Keratinocyte (primary cell): ENCODE measurements at regions not wholly inside any gene's neighbourhood (a gene's known extent, or its start where the extent isn't known, plus 50 kb on each side); places are given as distances from the start of the nearest gene placed in this dataset.

Experiments
- DNase-seq: peaks from one replicate; pipeline ENCODE4 v3.0.0-alpha.2; 2011; ENCODE audit warnings: low read depth, missing footprints, low spot score
- FAIRE-seq: peaks from 2 replicates; lab custom pipeline; 2011; peaks lifted over from hg19 to GRCh38; lab: Jason Lieb, UNC
- H2AFZ ChIP-seq: 2 replicates; pipeline ENCODE4 v1.6.0; 2012; ENCODE audit warnings: low read length, control low read depth, inconsistent platforms; ENCODE audit not compliant: control insufficient read depth
- H3K27ac ChIP-seq: 2 replicates; pipeline ENCODE4 v1.5.1; 2011; ENCODE audit warnings: low read length; ENCODE audit not compliant: control insufficient read depth, insufficient read depth
- H3K27me3 ChIP-seq: 3 replicates; pipeline ENCODE4 v1.6.0; 2011; ENCODE audit warnings: low read length; ENCODE audit not compliant: control insufficient read depth, insufficient read depth; ENCODE audit errors: extremely low read depth
- H3K36me3 ChIP-seq, 2 experiments: 2 replicates in 1 of 2; 3 replicates in 1 of 2; pipeline ENCODE4 v1.5.1; 2011; ENCODE audit warnings: low read length in 2 of 2, mild to moderate bottlenecking in 1 of 2; ENCODE audit not compliant: control insufficient read depth in 2 of 2, insufficient read depth in 2 of 2; ENCODE audit errors: extremely low read depth in 1 of 2
- H3K4me1 ChIP-seq: 3 replicates; pipeline ENCODE4 v1.5.1; 2011; ENCODE audit warnings: low read length; ENCODE audit not compliant: control insufficient read depth, insufficient read depth; ENCODE audit errors: extremely low read depth
- H3K4me2 ChIP-seq: 3 replicates; pipeline ENCODE4 v1.6.0; 2011; ENCODE audit warnings: low read depth, low read length; ENCODE audit not compliant: control insufficient read depth, insufficient read depth; ENCODE audit errors: extremely low read depth
- H3K4me3 ChIP-seq, 3 experiments: fragments of 200-600 bp in 1 of 3; sonication (generic) in 1 of 3; 2 replicates in 2 of 3; 3 replicates in 1 of 3; pipeline ENCODE4 v1.5.1; 2011 to 2016; ENCODE audit warnings: low read length in 3 of 3, mild to moderate bottlenecking in 3 of 3, control low read depth in 2 of 3, inconsistent platforms in 1 of 3, low read depth in 1 of 3, mixed read lengths in 1 of 3, mixed run types in 1 of 3, moderate library complexity in 1 of 3; ENCODE audit not compliant: control insufficient read depth in 2 of 3, insufficient read depth in 2 of 3; ENCODE audit errors: extremely low read depth in 1 of 3
- H3K79me2 ChIP-seq: 2 replicates; pipeline ENCODE4 v1.6.0; 2012; ENCODE audit warnings: low read length; ENCODE audit not compliant: control insufficient read depth, insufficient read depth
- H3K9ac ChIP-seq: 3 replicates; pipeline ENCODE4 v1.6.0; 2011; ENCODE audit warnings: low read length; ENCODE audit not compliant: control insufficient read depth, insufficient read depth; ENCODE audit errors: extremely low read depth
- H3K9me1 ChIP-seq: 3 replicates; pipeline ENCODE4 v1.6.0; 2011; ENCODE audit warnings: low read length; ENCODE audit not compliant: control insufficient read depth, insufficient read depth; ENCODE audit errors: extremely low read depth
- H3K9me3 ChIP-seq: 2 replicates; pipeline ENCODE4 v1.5.1; 2012; ENCODE audit warnings: low read depth, low read length; ENCODE audit not compliant: control insufficient read depth
- H4K20me1 ChIP-seq: 3 replicates; pipeline ENCODE4 v1.6.0; 2011; ENCODE audit warnings: low read length; ENCODE audit not compliant: control insufficient read depth, insufficient read depth; ENCODE audit errors: extremely low read depth
- EZH2 ChIP-seq: IDR thresholded peaks from one replicate; pipeline ENCODE4 v1.6.1; 2012; ENCODE audit warnings: inconsistent platforms, mild to moderate bottlenecking, low read length, moderate library complexity
- dilution Hi-C: fragments of 300-500 bp; cut with MboI; formaldehyde crosslinking; loops from one replicate; pipeline ENCODE4 v1.7.0; 2020; ENCODE audit warnings: low sequenced_read_pairs; ENCODE audit not compliant: extremely low pct_ligation_motif_present
- TF ChIP-seq, protein P1 (sequence below), 3 experiments: IDR thresholded peaks in 1 of 3; conservative IDR thresholded peaks in 1 of 3; optimal IDR thresholded peaks in 1 of 3; 2 replicates in 2 of 3; 3 replicates in 1 of 3; pipeline versions ENCODE3 to v1.5.1; 2011; ENCODE audit warnings: low read length in 3 of 3, mild to moderate bottlenecking in 3 of 3, moderate library complexity in 2 of 3, control low read depth in 1 of 3, inconsistent platforms in 1 of 3; ENCODE audit not compliant: insufficient read depth in 2 of 3; ENCODE audit errors: extremely low read depth in 1 of 3

DNA sequence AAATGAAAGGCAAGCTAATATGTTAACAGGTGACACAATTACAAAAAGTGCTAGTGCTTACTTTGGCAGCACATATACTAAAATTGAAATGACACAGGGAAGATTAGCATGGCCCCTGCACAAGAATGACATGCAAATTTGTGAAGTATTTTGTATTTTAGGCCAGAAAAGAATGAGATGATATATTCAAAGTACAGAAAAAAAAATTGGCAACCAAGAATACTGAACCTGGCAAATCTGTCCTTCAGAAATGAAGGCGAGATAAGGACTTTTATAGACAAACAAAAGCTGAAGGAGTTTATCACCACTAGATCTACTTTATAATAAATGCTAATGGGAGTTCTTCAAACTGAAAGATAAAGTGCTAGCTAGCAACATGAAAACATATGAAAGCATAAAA lies 350.0 kb upstream of the POU3F1 start:
- TF ChIP-seq, protein P1, sequence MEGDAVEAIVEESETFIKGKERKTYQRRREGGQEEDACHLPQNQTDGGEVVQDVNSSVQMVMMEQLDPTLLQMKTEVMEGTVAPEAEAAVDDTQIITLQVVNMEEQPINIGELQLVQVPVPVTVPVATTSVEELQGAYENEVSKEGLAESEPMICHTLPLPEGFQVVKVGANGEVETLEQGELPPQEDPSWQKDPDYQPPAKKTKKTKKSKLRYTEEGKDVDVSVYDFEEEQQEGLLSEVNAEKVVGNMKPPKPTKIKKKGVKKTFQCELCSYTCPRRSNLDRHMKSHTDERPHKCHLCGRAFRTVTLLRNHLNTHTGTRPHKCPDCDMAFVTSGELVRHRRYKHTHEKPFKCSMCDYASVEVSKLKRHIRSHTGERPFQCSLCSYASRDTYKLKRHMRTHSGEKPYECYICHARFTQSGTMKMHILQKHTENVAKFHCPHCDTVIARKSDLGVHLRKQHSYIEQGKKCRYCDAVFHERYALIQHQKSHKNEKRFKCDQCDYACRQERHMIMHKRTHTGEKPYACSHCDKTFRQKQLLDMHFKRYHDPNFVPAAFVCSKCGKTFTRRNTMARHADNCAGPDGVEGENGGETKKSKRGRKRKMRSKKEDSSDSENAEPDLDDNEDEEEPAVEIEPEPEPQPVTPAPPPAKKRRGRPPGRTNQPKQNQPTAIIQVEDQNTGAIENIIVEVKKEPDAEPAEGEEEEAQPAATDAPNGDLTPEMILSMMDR (optimal IDR thresholded peaks at IDR 0.05 in 1 of 3, IDR thresholded peaks at IDR 0.05 in 1 of 3, conservative IDR thresholded peaks at IDR 0.05 in 1 of 3; ENCODE audit: extremely low read depth in 1 of 3, insufficient read depth in 2 of 3, low read length in 3 of 3), result no peak
- no peak for TF ChIP-seq EZH2
- Histone ChIP-seq H2AFZ (no peak overlapping the region), H3K4me2 (no peak overlapping the region), H3K36me3 (no peaks in the 10 kb centered on the region), H3K9me3 (no peaks in the 10 kb centered on the region), H3K27me3 (no peaks in the 10 kb centered on the region), H3K4me3 (no peak overlapping the region), H3K9me1 (no peaks in the 10 kb centered on the region), H3K27ac (no peak overlapping the region), H3K9ac (no peak overlapping the region), H4K20me1 (no peaks in the 10 kb centered on the region), H3K4me1 (no peaks in the 10 kb centered on the region), H3K79me2 (no peaks in the 10 kb centered on the region)
- DNase-seq (no peak), FAIRE-seq (no peak)
- dilution Hi-C loops, result no loop called here

DNA sequence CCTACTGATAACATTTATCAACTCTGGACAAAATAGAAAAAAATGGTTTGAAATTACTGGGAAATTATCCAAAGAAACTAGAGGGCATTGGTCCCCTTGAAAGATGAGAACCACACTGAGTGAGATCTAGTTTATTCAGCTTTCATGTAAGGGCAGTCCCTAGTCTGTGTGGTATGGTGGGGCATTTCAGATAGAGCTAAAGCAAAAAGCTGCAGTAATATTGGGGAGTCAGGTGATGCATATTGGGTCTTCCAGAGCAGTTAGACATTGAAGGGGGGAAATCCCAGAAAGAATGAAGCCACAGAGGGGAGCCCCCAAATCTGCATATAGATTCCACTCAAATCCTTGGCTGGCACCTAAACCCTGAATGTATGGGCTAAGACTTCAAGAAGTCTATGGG lies 347.7 kb upstream of the POU3F1 start:
- dilution Hi-C loops, result no loop called here
- FAIRE-seq (no peak), DNase-seq (no peak)
- Histone ChIP-seq H3K4me3 (no peak overlapping the region), H3K9ac (no peak overlapping the region), H3K4me2 (no peak overlapping the region), H3K9me3 (no peaks in the 10 kb centered on the region), H3K36me3 (no peaks in the 10 kb centered on the region), H3K79me2 (no peaks in the 10 kb centered on the region), H3K9me1 (no peaks in the 10 kb centered on the region), H3K27ac (no peak overlapping the region), H4K20me1 (no peaks in the 10 kb centered on the region), H2AFZ (no peak overlapping the region), H3K27me3 (no peaks in the 10 kb centered on the region), H3K4me1 (no peaks in the 10 kb centered on the region)
- TF ChIP-seq, protein P1 (optimal IDR thresholded peaks at IDR 0.05 in 1 of 3, IDR thresholded peaks at IDR 0.05 in 1 of 3, conservative IDR thresholded peaks at IDR 0.05 in 1 of 3; ENCODE audit: extremely low read depth in 1 of 3, insufficient read depth in 2 of 3, low read length in 3 of 3), result no peak
- no peak for TF ChIP-seq EZH2
